ACHN (cell line): ENCODE measurements at regions not wholly inside any gene's neighbourhood (a gene's known extent, or its start where the extent isn't known, plus 50 kb on each side); places are given as distances from the start of the nearest gene placed in this dataset.

ENCODE experiments used
- DNase-seq: peaks from one replicate; pipeline ENCODE4 v3.0.0-alpha.2; 2015
- in situ Hi-C: cut with HindIII; loops from 2 replicates; pipeline ENCODE4 v1.10.0; 2017; ENCODE audit warnings: low sequenced_read_pairs, low pct_ligation_motif_present, low pct_unique_long_range_greater_than_20kb

- in situ Hi-C loops: no loop called here
- DNase-seq: no peak
These were observed 77.5 kb upstream of the SALL3 start for GRCh38 chr18:78901923-78902794.

GRCh38 chr18:78902795-78903435, 76.7 kb upstream of the SALL3 start:
- in situ Hi-C loops: no loop called here
- DNase-seq: no peak

GRCh38 chr18:78903436-78904178, 76.0 kb upstream of the SALL3 start:
- DNase-seq: no peak
- in situ Hi-C loops: no loop called here

- no peak for DNase-seq
- in situ Hi-C loops: no loop called here
These were observed 75.5 kb upstream of the SALL3 start for GRCh38 chr18:78904179-78904531.

GRCh38 chr18:78905334-78905733, 74.3 kb upstream of the SALL3 start:
- in situ Hi-C loops: no loop called here
- DNase-seq: no peak

GRCh38 chr18:78906066-78906465, 73.6 kb upstream of the SALL3 start:
- in situ Hi-C loops: no loop called here
- DNase-seq: no peak

- DNase-seq: no peak
- in situ Hi-C loops: no loop called here
These were observed 71.0 kb upstream of the SALL3 start for GRCh38 chr18:78908462-78909260.

- in situ Hi-C loops: no loop called here
- no peak for DNase-seq
These were observed 67.8 kb upstream of the SALL3 start for GRCh38 chr18:78911751-78912283.

- in situ Hi-C loops: no loop called here
- DNase-seq: no peak
These were observed 67.3 kb upstream of the SALL3 start for GRCh38 chr18:78912336-78912735.

- no peak for DNase-seq
- in situ Hi-C loops: no loop called here
These were observed 66.8 kb upstream of the SALL3 start for GRCh38 chr18:78912844-78913243.

- DNase-seq: no peak
- in situ Hi-C loops: no loop called here
These were observed 66.2 kb upstream of the SALL3 start for GRCh38 chr18:78913395-78913794.

- in situ Hi-C loops: no loop called here
- DNase-seq: no peak
These were observed 65.8 kb upstream of the SALL3 start for GRCh38 chr18:78913830-78914231.

- in situ Hi-C loops: no loop called here
- DNase-seq: no peak
These were observed 65.2 kb upstream of the SALL3 start for GRCh38 chr18:78914249-78914935.

- no peak for DNase-seq
- in situ Hi-C loops: no loop called here
These were observed 64.1 kb upstream of the SALL3 start for GRCh38 chr18:78915446-78916008.

- DNase-seq: no peak
- in situ Hi-C loops: no loop called here
These were observed 60.9 kb upstream of the SALL3 start for GRCh38 chr18:78918707-78919106.

- in situ Hi-C loops: no loop called here
- DNase-seq: no peak
These were observed 59.7 kb upstream of the SALL3 start for GRCh38 chr18:78919956-78920355.

- no peak for DNase-seq
- in situ Hi-C loops: no loop called here
These were observed 59.0 kb upstream of the SALL3 start for GRCh38 chr18:78920456-78921138.
